ENCODE measurements at regions not wholly inside any gene's neighbourhood (a gene's known extent, or its start where the extent isn't known, plus 50 kb on each side); places are given as distances from the start of the nearest gene placed in this dataset.
"Not testable (repeated sequence)": the region's sequence is repeated elsewhere in the genome, so short reads cannot be mapped to it uniquely, and the experiment has no call there.

GRCh38 chr1:29682171-29682918 is 446.0 kb downstream of the PTPRU start:
- DNase-seq (ENCODE audit: low spot score): no peak
- H3K9me3 Mint-ChIP-seq (ENCODE audit: unreplicated experiment): no peaks in the 10 kb centered on the region
- no peak overlapping the region for H3K4me3 Mint-ChIP-seq (ENCODE audit: unreplicated experiment)
- H3K36me3 Mint-ChIP-seq (ENCODE audit: low read depth, unreplicated experiment): no peaks in the 10 kb centered on the region
- H3K4me1 Mint-ChIP-seq (ENCODE audit: unreplicated experiment): peaks cover 4% of the 10 kb centered on the region
- no peaks in the 10 kb centered on the region for H3K27me3 Mint-ChIP-seq (ENCODE audit: unreplicated experiment)
- no peak for TF ChIP-seq CTCF (IDR thresholded peaks at IDR 0.05; ENCODE audit: unreplicated experiment)
- no peak overlapping the region for H3K27ac Mint-ChIP-seq (ENCODE audit: unreplicated experiment)

GRCh38 chr1:29681416-29681815 is 445.1 kb downstream of the PTPRU start:
- H3K27me3 Mint-ChIP-seq (ENCODE audit: unreplicated experiment); H3K4me3 Mint-ChIP-seq (ENCODE audit: unreplicated experiment); DNase-seq (ENCODE audit: low spot score); H3K4me1 Mint-ChIP-seq (ENCODE audit: unreplicated experiment); H3K9me3 Mint-ChIP-seq (ENCODE audit: unreplicated experiment); H3K27ac Mint-ChIP-seq (ENCODE audit: unreplicated experiment); H3K36me3 Mint-ChIP-seq (ENCODE audit: low read depth, unreplicated experiment): not testable (repeated sequence)

- no peak overlapping the region for H3K27ac Mint-ChIP-seq (ENCODE audit: unreplicated experiment)
- H3K9me3 Mint-ChIP-seq (ENCODE audit: unreplicated experiment): peaks cover 4% of the 10 kb centered on the region
- DNase-seq (ENCODE audit: low spot score): no peak
Measured at GRCh38 chr1:29679828-29680558, 443.7 kb downstream of the PTPRU start.

GRCh38 chr1:29679316-29679715 is 443.0 kb downstream of the PTPRU start:
- no peaks in the 10 kb centered on the region for H3K36me3 Mint-ChIP-seq (ENCODE audit: low read depth, unreplicated experiment)
- TF ChIP-seq CTCF (IDR thresholded peaks at IDR 0.05; ENCODE audit: unreplicated experiment): no peak
- no peak overlapping the region for H3K4me3 Mint-ChIP-seq (ENCODE audit: unreplicated experiment)
- no peak overlapping the region for H3K27ac Mint-ChIP-seq (ENCODE audit: unreplicated experiment)
- peaks cover 20% of the 10 kb centered on the region for H3K4me1 Mint-ChIP-seq (ENCODE audit: unreplicated experiment)
- peaks cover 4% of the 10 kb centered on the region for H3K9me3 Mint-ChIP-seq (ENCODE audit: unreplicated experiment)
- no peaks in the 10 kb centered on the region for H3K27me3 Mint-ChIP-seq (ENCODE audit: unreplicated experiment)
- DNase-seq (ENCODE audit: low spot score): no peak

More at GRCh38 chr1:29679828-29680558, 443.7 kb downstream of the PTPRU start:
- Mint-ChIP-seq H3K4me3 (ENCODE audit: unreplicated experiment) (no peak overlapping the region), H3K4me1 (ENCODE audit: unreplicated experiment) (peaks cover 19% of the 10 kb centered on the region), H3K36me3 (ENCODE audit: low read depth, unreplicated experiment) (no peaks in the 10 kb centered on the region), H3K27me3 (ENCODE audit: unreplicated experiment) (no peaks in the 10 kb centered on the region)
- TF ChIP-seq CTCF (IDR thresholded peaks at IDR 0.05; ENCODE audit: unreplicated experiment): no peak

GRCh38 chr1:29677028-29678024 is 441.0 kb downstream of the PTPRU start:
- DNase-seq (ENCODE audit: low spot score): no peak
- H3K27ac Mint-ChIP-seq (ENCODE audit: unreplicated experiment): no peak overlapping the region
- H3K4me1 Mint-ChIP-seq (ENCODE audit: unreplicated experiment): peaks cover 16% of the 10 kb centered on the region
- H3K9me3 Mint-ChIP-seq (ENCODE audit: unreplicated experiment): peaks cover 4% of the 10 kb centered on the region
- peaks cover 3% of the 10 kb centered on the region for H3K36me3 Mint-ChIP-seq (ENCODE audit: low read depth, unreplicated experiment)
- H3K27me3 Mint-ChIP-seq (ENCODE audit: unreplicated experiment): peaks cover 3% of the 10 kb centered on the region
- TF ChIP-seq CTCF (IDR thresholded peaks at IDR 0.05; ENCODE audit: unreplicated experiment): no peak
- no peak overlapping the region for H3K4me3 Mint-ChIP-seq (ENCODE audit: unreplicated experiment)

All from endothelial cell (in vitro differentiated cells).